Activated T-helper 1 cell treated with anti-CD3 and anti-CD28 coated beads, Interleukin-12 subunit alpha, Interleukin-12 subunit beta, Interleukin-2, Interleukin-4 antibody, amounts not matched to agents 30 ng/mL and 10 ng/mL and 1 ng/mL, durations not matched to agents 14 hours and 24 hours and 36 hours (primary cell): ENCODE measurements at regions not wholly inside any gene's neighbourhood (a gene's known extent, or its start where the extent isn't known, plus 50 kb on each side); places are given as distances from the start of the nearest gene placed in this dataset.

Source experiments
- DNase-seq: peaks from one replicate; pipeline ENCODE4 v3.0.0; 2021; ENCODE audit warnings: low spot score
- H3K27ac Mint-ChIP-seq: one replicate; pipeline ENCODE4 v1.8.0; 2021; ENCODE audit warnings: mild to moderate bottlenecking, mixed read lengths
- H3K27me3 Mint-ChIP-seq: one replicate; pipeline ENCODE4 v1.8.0; 2022; ENCODE audit warnings: mild to moderate bottlenecking, moderate library complexity, mixed read lengths; ENCODE audit not compliant: insufficient read depth
- H3K36me3 Mint-ChIP-seq: one replicate; pipeline ENCODE4 v1.8.0; 2021; ENCODE audit warnings: low read depth, mixed read lengths
- H3K4me1 Mint-ChIP-seq: one replicate; pipeline ENCODE4 v1.8.0; 2021; ENCODE audit warnings: low read depth, mixed read lengths
- H3K4me3 Mint-ChIP-seq: one replicate; pipeline ENCODE4 v1.8.0; 2021; ENCODE audit warnings: mild to moderate bottlenecking, moderate library complexity, mixed read lengths
- H3K9me3 Mint-ChIP-seq: one replicate; pipeline ENCODE4 v1.8.0; 2021; ENCODE audit warnings: mixed read lengths
- intact Hi-C: fragments of 100-400 bp; cut with micrococcal nuclease; formaldehyde crosslinking; loops from one replicate; pipeline ENCODE4 v1.15.1; 2024

- H3K36me3 Mint-ChIP-seq: no peaks in the 10 kb centered on the region
- intact Hi-C loops: loop anchor here (1.0 to 5.0 kb wide), 3 partner anchors 518 to 1631 kb away; no protein-coding TSS in a partner anchor
- H3K9me3 Mint-ChIP-seq: no peaks in the 10 kb centered on the region
- no peaks in the 10 kb centered on the region for H3K27me3 Mint-ChIP-seq
- no peak overlapping the region for H3K27ac Mint-ChIP-seq
- H3K4me1 Mint-ChIP-seq: no peaks in the 10 kb centered on the region
- DNase-seq: no peak
- H3K4me3 Mint-ChIP-seq: no peak overlapping the region
Observed at GRCh38 chr12:23204933-23205778, 580.2 kb downstream of the ETNK1 start.

GRCh38 chr12:23209793-23210192 lies 584.8 kb downstream of the ETNK1 start:
- no peak for DNase-seq
- H3K9me3 Mint-ChIP-seq: no peaks in the 10 kb centered on the region
- H3K27me3 Mint-ChIP-seq: no peaks in the 10 kb centered on the region
- no peaks in the 10 kb centered on the region for H3K4me1 Mint-ChIP-seq
- intact Hi-C loops: no loop called here
- H3K36me3 Mint-ChIP-seq: no peaks in the 10 kb centered on the region
- H3K4me3 Mint-ChIP-seq: no peak overlapping the region
- H3K27ac Mint-ChIP-seq: no peak overlapping the region

- Mint-ChIP-seq H3K27ac (no peak overlapping the region), H3K36me3 (no peaks in the 10 kb centered on the region), H3K9me3 (peaks cover 7% of the 10 kb centered on the region), H3K27me3 (no peaks in the 10 kb centered on the region), H3K4me1 (no peaks in the 10 kb centered on the region), H3K4me3 (no peak overlapping the region)
- intact Hi-C loops: no loop called here
- DNase-seq: no peak
Observed at GRCh38 chr12:23210573-23210972, 585.6 kb downstream of the ETNK1 start.

- H3K4me3 Mint-ChIP-seq: no peak overlapping the region
- H3K27ac Mint-ChIP-seq: no peak overlapping the region
- intact Hi-C loops: no loop called here
- no peak for DNase-seq
- no peaks in the 10 kb centered on the region for H3K27me3 Mint-ChIP-seq
- H3K36me3 Mint-ChIP-seq: no peaks in the 10 kb centered on the region
- peaks cover 7% of the 10 kb centered on the region for H3K9me3 Mint-ChIP-seq
- H3K4me1 Mint-ChIP-seq: no peaks in the 10 kb centered on the region
Observed at GRCh38 chr12:23211384-23212320, 586.7 kb downstream of the ETNK1 start.

GRCh38 chr12:23217158-23217557 lies 592.2 kb downstream of the ETNK1 start:
- Mint-ChIP-seq H3K9me3 (peaks cover 7% of the 10 kb centered on the region), H3K27ac (no peak overlapping the region), H3K27me3 (no peaks in the 10 kb centered on the region), H3K36me3 (no peaks in the 10 kb centered on the region), H3K4me3 (no peak overlapping the region), H3K4me1 (no peaks in the 10 kb centered on the region)
- intact Hi-C loops: no loop called here
- DNase-seq: no peak

- Mint-ChIP-seq H3K9me3 (peaks cover 7% of the 10 kb centered on the region), H3K27ac (no peak overlapping the region), H3K36me3 (no peaks in the 10 kb centered on the region), H3K4me1 (no peaks in the 10 kb centered on the region), H3K4me3 (no peak overlapping the region), H3K27me3 (no peaks in the 10 kb centered on the region)
- DNase-seq: no peak
- intact Hi-C loops: no loop called here
Observed at GRCh38 chr12:23217667-23218066, 592.7 kb downstream of the ETNK1 start.

- no peak for DNase-seq
- no peaks in the 10 kb centered on the region for H3K27me3 Mint-ChIP-seq
- H3K4me3 Mint-ChIP-seq: no peak overlapping the region
Observed at GRCh38 chr12:23221066-23221465, 596.1 kb downstream of the ETNK1 start.

GRCh38 chr12:23221926-23222325 lies 597.0 kb downstream of the ETNK1 start:
- no peaks in the 10 kb centered on the region for H3K4me1 Mint-ChIP-seq
- no peaks in the 10 kb centered on the region for H3K27me3 Mint-ChIP-seq
- H3K36me3 Mint-ChIP-seq: no peaks in the 10 kb centered on the region
- H3K9me3 Mint-ChIP-seq: no peaks in the 10 kb centered on the region
- intact Hi-C loops: no loop called here
- no peak overlapping the region for H3K27ac Mint-ChIP-seq
- no peak overlapping the region for H3K4me3 Mint-ChIP-seq
- no peak for DNase-seq

More at GRCh38 chr12:23221066-23221465, 596.1 kb downstream of the ETNK1 start:
- H3K27ac Mint-ChIP-seq: no peak overlapping the region
- H3K4me1 Mint-ChIP-seq: no peaks in the 10 kb centered on the region
- H3K9me3 Mint-ChIP-seq: no peaks in the 10 kb centered on the region
- no peaks in the 10 kb centered on the region for H3K36me3 Mint-ChIP-seq
- intact Hi-C loops: no loop called here

- Mint-ChIP-seq H3K27me3 (no peaks in the 10 kb centered on the region), H3K4me3 (no peak overlapping the region), H3K4me1 (no peaks in the 10 kb centered on the region), H3K36me3 (no peaks in the 10 kb centered on the region), H3K27ac (no peak overlapping the region), H3K9me3 (no peaks in the 10 kb centered on the region)
- intact Hi-C loops: no loop called here
- no peak for DNase-seq
Observed at GRCh38 chr12:23222801-23223200, 597.8 kb downstream of the ETNK1 start.

GRCh38 chr12:23228101-23228500 lies 603.1 kb downstream of the ETNK1 start:
- DNase-seq: no peak
- intact Hi-C loops: no loop called here
- H3K4me1 Mint-ChIP-seq: no peaks in the 10 kb centered on the region
- H3K36me3 Mint-ChIP-seq: no peaks in the 10 kb centered on the region
- H3K27me3 Mint-ChIP-seq: no peaks in the 10 kb centered on the region
- no peak overlapping the region for H3K27ac Mint-ChIP-seq
- no peaks in the 10 kb centered on the region for H3K9me3 Mint-ChIP-seq
- no peak overlapping the region for H3K4me3 Mint-ChIP-seq

- H3K4me1 Mint-ChIP-seq: no peaks in the 10 kb centered on the region
- intact Hi-C loops: no loop called here
- H3K27me3 Mint-ChIP-seq: no peaks in the 10 kb centered on the region
- H3K9me3 Mint-ChIP-seq: no peaks in the 10 kb centered on the region
- H3K27ac Mint-ChIP-seq: no peak overlapping the region
- H3K36me3 Mint-ChIP-seq: no peaks in the 10 kb centered on the region
- DNase-seq: no peak
- no peak overlapping the region for H3K4me3 Mint-ChIP-seq
Observed at GRCh38 chr12:23230899-23231298, 605.9 kb downstream of the ETNK1 start.

- Mint-ChIP-seq H3K4me1 (no peaks in the 10 kb centered on the region), H3K27ac (no peak overlapping the region), H3K27me3 (peaks cover 2% of the 10 kb centered on the region), H3K4me3 (no peak overlapping the region), H3K36me3 (no peaks in the 10 kb centered on the region), H3K9me3 (no peaks in the 10 kb centered on the region)
- intact Hi-C loops: no loop called here
- DNase-seq: no peak
Observed at GRCh38 chr12:23236066-23236780, 611.3 kb downstream of the ETNK1 start.
